CD4-positive, CD25-positive, alpha-beta regulatory T cell (primary cell): ENCODE measurements at regions not wholly inside any gene's neighbourhood (a gene's known extent, or its start where the extent isn't known, plus 50 kb on each side); places are given as distances from the start of the nearest gene placed in this dataset.

ENCODE experiments used
- ATAC-seq, 2 donors: fragments of 150-1000 bp; cut with Tn5 transposase; one replicate each; pipeline ENCODE4 v1.10.0; 2021; ENCODE audit warnings: low read depth in 2 of 2, moderate number of reproducible peaks in 2 of 2, moderate library complexity in 1 of 2
- DNase-seq, 3 donors: peaks; one replicate each; pipeline versions ENCODE4 v3.0.0 to v3.0.0-alpha.2; 2012 to 2022; ENCODE audit warnings: mixed read lengths in 1 of 3
- H3K27ac ChIP-seq: one replicate; pipeline ENCODE4 v1.7.0; 2013; ENCODE audit warnings: mild to moderate bottlenecking, low read length; ENCODE audit not compliant: insufficient read depth, poor library complexity, severe bottlenecking
- H3K27me3 ChIP-seq: one replicate; pipeline ENCODE4 v1.7.0; 2013; ENCODE audit warnings: low read length; ENCODE audit not compliant: control insufficient read depth, insufficient read depth
- H3K36me3 ChIP-seq: one replicate; pipeline ENCODE4 v1.7.0; 2013; ENCODE audit warnings: mild to moderate bottlenecking, low read length, moderate library complexity; ENCODE audit not compliant: control insufficient read depth, insufficient read depth
- H3K4me1 ChIP-seq: 2 replicates; pipeline ENCODE4 v1.7.0; 2013; ENCODE audit warnings: mild to moderate bottlenecking, low read length; ENCODE audit not compliant: insufficient read depth, control insufficient read depth, poor library complexity, severe bottlenecking
- H3K4me3 ChIP-seq: one replicate; pipeline ENCODE4 v1.7.0; 2013; ENCODE audit warnings: low read depth, mild to moderate bottlenecking, low read length, moderate library complexity
- H3K9me3 ChIP-seq, 2 experiments: 1 replicate in 1 of 2; 2 replicates in 1 of 2; pipeline ENCODE4 v1.7.0; 2013; ENCODE audit warnings: low read length in 2 of 2, mild to moderate bottlenecking in 1 of 2, moderate library complexity in 1 of 2; ENCODE audit not compliant: control insufficient read depth in 2 of 2
- H3K27ac Mint-ChIP-seq, 3 donors: one replicate each; pipeline ENCODE4 v1.8.0; 2020 to 2022; ENCODE audit warnings: mild to moderate bottlenecking in 3 of 3, mixed read lengths in 3 of 3, moderate library complexity in 2 of 3
- H3K27me3 Mint-ChIP-seq: one replicate; pipeline ENCODE4 v1.8.0; 2022; ENCODE audit warnings: mild to moderate bottlenecking, mixed read lengths
- H3K36me3 Mint-ChIP-seq: one replicate; pipeline ENCODE4 v1.8.0; 2020; ENCODE audit warnings: mixed read lengths
- H3K4me1 Mint-ChIP-seq, 4 donors: one replicate each; pipeline ENCODE4 v1.8.0; 2020 to 2022; ENCODE audit warnings: mixed read lengths in 4 of 4, mild to moderate bottlenecking in 1 of 4
- H3K4me3 Mint-ChIP-seq, 4 donors: one replicate each; pipeline ENCODE4 v1.8.0; 2020 to 2022; ENCODE audit warnings: mild to moderate bottlenecking in 4 of 4, mixed read lengths in 4 of 4, moderate library complexity in 3 of 4
- H3K9me3 Mint-ChIP-seq, 7 donors: one replicate each; pipeline ENCODE4 v1.8.0; 2020 to 2022; ENCODE audit warnings: mixed read lengths in 7 of 7, mild to moderate bottlenecking in 3 of 7, moderate library complexity in 2 of 7

- no peak overlapping the region for H3K27ac Mint-ChIP-seq
- ATAC-seq: no peak
- no peaks in the 10 kb centered on the region for H3K9me3 ChIP-seq
Observed at GRCh38 chr9:82518868-82519267, 530.3 kb downstream of the SPATA31D1 start.

GRCh38 chr9:82519332-82519731 lies 530.8 kb downstream of the SPATA31D1 start:
- Mint-ChIP-seq H3K4me3 (no peak overlapping the region), H3K36me3 (no peaks in the 10 kb centered on the region), H3K27ac (no peak overlapping the region), H3K4me1 (no peaks in the 10 kb centered on the region), H3K9me3 (peaks cover 2 to 20% (median 8%) of the 10 kb centered on the region in 7 donors), H3K27me3 (no peaks in the 10 kb centered on the region)
- H3K27ac ChIP-seq: no peak overlapping the region
- H3K4me1 ChIP-seq: no peaks in the 10 kb centered on the region
- no peaks in the 10 kb centered on the region for H3K27me3 ChIP-seq
- H3K9me3 ChIP-seq: peaks cover 0 to 3% of the 10 kb centered on the region in 2 experiments
- no peak overlapping the region for H3K4me3 ChIP-seq
- no peak for ATAC-seq
- no peak for DNase-seq
- no peaks in the 10 kb centered on the region for H3K36me3 ChIP-seq

More at GRCh38 chr9:82518868-82519267, 530.3 kb downstream of the SPATA31D1 start:
- Mint-ChIP-seq H3K9me3 (peaks cover 0 to 15% (median 8%) of the 10 kb centered on the region in 7 donors), H3K4me3 (no peak overlapping the region), H3K4me1 (no peaks in the 10 kb centered on the region), H3K36me3 (no peaks in the 10 kb centered on the region), H3K27me3 (no peaks in the 10 kb centered on the region)
- no peak overlapping the region for H3K27ac ChIP-seq
- no peaks in the 10 kb centered on the region for H3K36me3 ChIP-seq
- no peaks in the 10 kb centered on the region for H3K4me1 ChIP-seq
- H3K4me3 ChIP-seq: no peak overlapping the region
- H3K27me3 ChIP-seq: no peaks in the 10 kb centered on the region
- DNase-seq: no peak

GRCh38 chr9:82524407-82524806 lies 535.8 kb downstream of the SPATA31D1 start:
- H3K9me3 Mint-ChIP-seq: peaks cover 4 to 45% (median 15%) of the 10 kb centered on the region in 7 donors
- DNase-seq (no peak), ATAC-seq (no peak)
- Histone ChIP-seq H3K4me3 (no peak overlapping the region), H3K27me3 (no peaks in the 10 kb centered on the region), H3K27ac (no peak overlapping the region), H3K4me1 (no peaks in the 10 kb centered on the region), H3K9me3 (peaks cover 3 to 6% of the 10 kb centered on the region in 2 experiments), H3K36me3 (no peaks in the 10 kb centered on the region)
- H3K4me3 Mint-ChIP-seq: no peak overlapping the region
- H3K4me1 Mint-ChIP-seq: no peaks in the 10 kb centered on the region
- no peaks in the 10 kb centered on the region for H3K27me3 Mint-ChIP-seq
- no peaks in the 10 kb centered on the region for H3K36me3 Mint-ChIP-seq
- H3K27ac Mint-ChIP-seq: no peak overlapping the region

GRCh38 chr9:82526577-82526976 lies 536.4 kb downstream of the RASEF start:
- peaks cover 5 to 38% (median 12%) of the 10 kb centered on the region in 7 donors for H3K9me3 Mint-ChIP-seq
- Histone ChIP-seq H3K4me1 (no peaks in the 10 kb centered on the region), H3K27me3 (no peaks in the 10 kb centered on the region), H3K9me3 (peaks cover 3 to 6% of the 10 kb centered on the region in 2 experiments), H3K36me3 (no peaks in the 10 kb centered on the region), H3K27ac (no peak overlapping the region), H3K4me3 (no peak overlapping the region)
- no peaks in the 10 kb centered on the region for H3K36me3 Mint-ChIP-seq
- no peak for ATAC-seq
- DNase-seq: no peak
- H3K4me1 Mint-ChIP-seq: no peaks in the 10 kb centered on the region
- no peak overlapping the region for H3K27ac Mint-ChIP-seq
- H3K4me3 Mint-ChIP-seq: no peak overlapping the region
- H3K27me3 Mint-ChIP-seq: no peaks in the 10 kb centered on the region

- no peaks in the 10 kb centered on the region for H3K36me3 ChIP-seq
- DNase-seq (no peak), ATAC-seq (no peak)
- Mint-ChIP-seq H3K4me3 (no peak overlapping the region), H3K9me3 (peaks cover 2 to 14% (median 7%) of the 10 kb centered on the region in 7 donors), H3K4me1 (no peaks in the 10 kb centered on the region), H3K36me3 (no peaks in the 10 kb centered on the region), H3K27me3 (no peaks in the 10 kb centered on the region), H3K27ac (no peak overlapping the region)
- no peaks in the 10 kb centered on the region for H3K4me1 ChIP-seq
- H3K27ac ChIP-seq: no peak overlapping the region
- no peaks in the 10 kb centered on the region for H3K27me3 ChIP-seq
- H3K4me3 ChIP-seq: no peak overlapping the region
- H3K9me3 ChIP-seq: peaks cover 0 to 3% of the 10 kb centered on the region in 2 experiments
Observed at GRCh38 chr9:82531795-82532194, 531.1 kb downstream of the RASEF start.

- no peaks in the 10 kb centered on the region for H3K9me3 ChIP-seq
- peaks cover 0 to 9% (median 6%) of the 10 kb centered on the region in 7 donors for H3K9me3 Mint-ChIP-seq
- no peak overlapping the region for H3K27ac Mint-ChIP-seq
- H3K36me3 Mint-ChIP-seq: no peaks in the 10 kb centered on the region
- no peaks in the 10 kb centered on the region for H3K36me3 ChIP-seq
- H3K27me3 ChIP-seq: no peaks in the 10 kb centered on the region
- H3K27me3 Mint-ChIP-seq: no peaks in the 10 kb centered on the region
- no peak overlapping the region for H3K4me3 ChIP-seq
- H3K4me1 ChIP-seq: no peaks in the 10 kb centered on the region
- no peak overlapping the region for H3K27ac ChIP-seq
- H3K4me1 Mint-ChIP-seq: no peaks in the 10 kb centered on the region
- no peak overlapping the region for H3K4me3 Mint-ChIP-seq
- ATAC-seq: no peak
- DNase-seq: no peak
Observed at GRCh38 chr9:82532504-82533180, 530.3 kb downstream of the RASEF start.

- ATAC-seq: no peak
- H3K4me3 Mint-ChIP-seq: no peak overlapping the region
Observed at GRCh38 chr9:82535432-82535998, 527.4 kb downstream of the RASEF start.

GRCh38 chr9:82538634-82539033 lies 524.3 kb downstream of the RASEF start:
- Mint-ChIP-seq H3K36me3 (no peaks in the 10 kb centered on the region), H3K4me1 (no peaks in the 10 kb centered on the region), H3K9me3 (peaks cover 0 to 7% (median 1%) of the 10 kb centered on the region in 7 donors), H3K27ac (no peak overlapping the region), H3K27me3 (no peaks in the 10 kb centered on the region), H3K4me3 (no peak overlapping the region)
- Histone ChIP-seq H3K27ac (no peak overlapping the region), H3K27me3 (no peaks in the 10 kb centered on the region), H3K36me3 (no peaks in the 10 kb centered on the region), H3K4me1 (no peaks in the 10 kb centered on the region), H3K4me3 (no peak overlapping the region), H3K9me3 (no peaks in the 10 kb centered on the region)
- ATAC-seq: no peak
- no peak for DNase-seq

More at GRCh38 chr9:82535432-82535998, 527.4 kb downstream of the RASEF start:
- Histone ChIP-seq H3K27me3 (no peaks in the 10 kb centered on the region), H3K4me3 (no peak overlapping the region), H3K36me3 (no peaks in the 10 kb centered on the region), H3K4me1 (no peaks in the 10 kb centered on the region), H3K27ac (no peak overlapping the region), H3K9me3 (no peaks in the 10 kb centered on the region)
- Mint-ChIP-seq H3K36me3 (no peaks in the 10 kb centered on the region), H3K4me1 (no peaks in the 10 kb centered on the region), H3K9me3 (peaks cover 0 to 7% (median 2%) of the 10 kb centered on the region in 7 donors), H3K27ac (no peak overlapping the region), H3K27me3 (no peaks in the 10 kb centered on the region)
- no peak for DNase-seq
